Bone marrow (tissue), 2 donors: ENCODE measurements at regions not wholly inside any gene's neighbourhood (a gene's known extent, or its start where the extent isn't known, plus 50 kb on each side); places are given as distances from the start of the nearest gene placed in this dataset.
"Not testable (repeated sequence)": the region's sequence is repeated elsewhere in the genome, so short reads cannot be mapped to it uniquely, and the experiment has no call there.

Experiments
- DNase-seq, 2 donors: peaks; one replicate each; lab custom pipeline; 2025; lab: John Stamatoyannopoulos, UW

- no peak for DNase-seq
These were observed 197.5 kb upstream of the ARL4C start for GRCh38 chr2:234694244-234695013.

GRCh38 chr2:234693681-234694190 is 196.9 kb upstream of the ARL4C start:
- DNase-seq, result not testable (repeated sequence)

GRCh38 chr2:234693191-234693590 is 196.3 kb upstream of the ARL4C start:
- not testable (repeated sequence) for DNase-seq

GRCh38 chr2:234691968-234692955 is 195.4 kb upstream of the ARL4C start:
- DNase-seq, result no peak

- no peak for DNase-seq
These were observed 194.3 kb upstream of the ARL4C start for GRCh38 chr2:234691214-234691575.

- no peak for DNase-seq
These were observed 193.8 kb upstream of the ARL4C start for GRCh38 chr2:234690569-234691213.

DNA sequence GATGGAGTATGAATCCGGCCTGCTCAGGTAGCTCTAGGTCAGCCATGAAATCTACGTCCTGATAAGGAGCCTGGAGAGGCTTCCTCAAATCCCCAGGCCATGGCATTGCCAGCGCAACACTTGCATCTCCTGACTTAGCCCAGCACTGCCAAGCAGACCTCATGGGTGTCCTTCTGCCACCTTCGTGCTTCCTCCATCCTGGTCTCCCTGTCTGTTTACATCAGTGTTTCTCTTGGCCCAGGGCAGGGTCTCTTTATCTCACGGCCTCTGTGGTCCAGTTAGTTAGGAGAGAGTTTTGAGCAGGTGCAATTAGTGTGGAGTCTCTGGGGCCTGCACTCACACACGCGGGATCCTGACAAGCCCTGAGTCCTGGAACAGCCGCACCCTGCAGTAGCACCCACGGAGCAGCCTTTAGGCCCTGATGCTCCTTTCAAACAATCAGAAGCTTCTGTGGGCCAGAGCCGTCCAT is 193.1 kb upstream of the ARL4C start:
- DNase-seq, result no peak

DNA sequence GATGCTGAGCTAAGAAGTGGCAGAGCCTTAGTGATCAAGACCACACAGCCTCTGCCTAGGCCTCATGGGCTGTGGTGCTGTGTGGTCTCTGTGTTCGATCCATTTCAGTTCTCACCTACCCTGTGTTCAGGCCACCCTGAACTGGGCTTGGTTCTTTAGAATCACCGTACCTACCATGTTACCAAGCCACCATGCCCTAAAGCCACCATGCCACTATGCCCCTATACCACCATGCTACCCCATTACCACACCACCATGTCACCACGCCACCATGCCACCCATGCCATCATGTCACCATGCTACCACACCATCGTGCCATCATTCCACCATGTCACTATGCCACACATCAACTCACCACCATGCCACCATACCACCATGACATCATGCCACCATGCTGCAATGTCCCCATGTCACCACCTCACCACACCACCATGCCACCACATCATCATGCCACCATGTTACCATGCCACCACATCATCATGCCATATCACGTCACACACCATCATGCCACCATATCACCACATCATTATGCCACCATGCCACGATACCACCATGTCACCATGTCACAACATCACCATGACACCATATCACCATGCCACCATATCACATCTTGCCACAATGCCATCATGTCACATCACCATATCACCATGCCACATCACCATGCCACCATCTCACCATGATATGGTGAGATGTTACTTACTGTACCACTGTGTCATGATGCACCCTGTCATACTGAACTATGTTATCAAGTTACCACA is 191.0 kb upstream of the ARL4C start:
- no peak for DNase-seq

DNA sequence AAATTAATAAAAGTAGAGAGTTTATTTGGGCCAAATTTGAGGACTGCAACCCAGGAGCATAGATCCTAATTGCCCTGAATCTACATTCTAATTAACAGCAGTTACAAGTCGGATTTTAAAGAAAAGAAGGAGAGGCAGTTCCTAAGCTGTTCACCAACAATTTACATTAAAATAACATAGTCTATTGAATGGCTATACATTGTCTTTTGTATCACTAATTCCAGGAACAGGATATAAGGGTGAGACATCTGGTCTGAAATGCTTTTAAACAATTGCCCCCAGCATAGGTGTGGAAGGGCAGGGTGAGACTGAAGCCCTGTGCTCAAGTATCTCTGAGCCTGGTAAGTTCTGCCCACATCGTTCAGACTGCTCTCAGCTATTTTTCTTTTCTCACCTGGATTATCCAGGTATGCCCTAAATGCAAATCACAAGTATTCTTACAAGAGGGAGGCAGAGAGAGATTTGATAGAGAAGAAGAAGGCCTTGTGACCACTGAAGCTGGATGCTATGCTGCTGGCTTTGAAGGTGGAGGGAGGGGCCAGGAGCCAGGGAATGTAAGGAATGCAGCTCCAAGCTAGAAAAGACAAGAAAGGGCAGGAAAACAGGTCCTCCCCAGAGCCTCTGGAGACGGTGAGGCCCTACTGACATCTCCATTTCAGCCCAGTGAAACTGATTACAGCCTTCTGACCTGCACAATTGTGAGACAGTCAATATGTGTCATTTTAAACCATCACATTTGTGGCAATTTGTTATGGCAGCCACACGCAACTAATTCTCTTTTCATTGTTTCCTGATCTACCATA is 189.4 kb upstream of the ARL4C start:
- DNase-seq, result no peak

DNA sequence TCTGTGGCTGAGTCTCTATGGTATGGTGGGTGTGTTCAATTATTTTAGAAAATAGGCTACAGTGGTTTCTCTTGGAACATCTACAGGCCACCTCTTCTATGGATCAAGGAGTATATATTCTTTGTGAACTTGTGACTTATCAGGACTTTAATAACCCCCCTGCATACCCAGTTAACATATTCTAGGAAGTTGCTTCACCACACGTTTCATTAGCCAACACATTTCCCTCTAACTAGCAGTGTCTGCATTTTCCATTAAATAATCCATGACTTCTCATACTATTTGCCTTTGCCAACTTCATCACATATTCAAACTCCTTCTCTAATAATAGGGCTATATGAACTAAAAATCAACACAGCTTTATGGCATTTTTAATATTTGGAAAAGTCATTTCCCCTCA is 187.6 kb upstream of the ARL4C start:
- no peak for DNase-seq

GRCh38 chr2:234683950-234684349 is 187.1 kb upstream of the ARL4C start:
- DNase-seq, result no peak

DNA sequence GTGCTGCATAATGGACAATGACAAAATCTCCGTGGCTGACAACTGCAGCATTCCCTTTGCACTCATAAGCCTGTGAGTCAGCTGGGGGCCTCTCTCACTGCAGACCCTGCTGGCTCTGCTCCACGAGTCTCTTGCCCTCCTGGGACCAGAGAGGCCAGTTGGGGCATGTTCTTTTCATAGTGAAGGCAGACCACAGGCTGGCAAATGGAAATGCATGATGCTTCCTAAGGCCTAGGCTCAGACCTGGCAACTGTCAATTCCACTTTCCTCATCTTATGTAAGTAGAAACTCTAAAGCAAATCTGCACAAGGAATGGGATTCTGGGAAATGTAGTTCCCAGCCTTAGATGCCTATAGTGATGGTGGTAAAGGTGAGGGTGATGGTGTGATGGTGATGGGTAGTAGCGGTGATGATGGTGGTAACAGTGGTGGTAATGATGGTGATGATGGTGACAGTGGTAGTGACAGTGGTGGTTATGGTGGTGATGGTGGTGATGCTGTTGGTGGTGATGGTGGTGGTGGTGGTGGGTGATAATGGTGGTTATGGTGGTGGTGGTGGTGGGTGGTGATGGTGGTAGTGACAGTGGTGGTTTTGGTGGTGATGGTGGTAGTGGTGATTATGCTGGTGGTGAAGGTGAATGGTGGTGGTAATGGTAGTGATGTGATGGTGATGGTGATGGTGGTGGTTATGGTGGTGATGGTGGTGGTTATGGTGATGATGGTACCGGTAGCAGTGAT is 185.8 kb upstream of the ARL4C start:
- no peak for DNase-seq

- DNase-seq, result no peak
These were observed 184.1 kb upstream of the ARL4C start for GRCh38 chr2:234680688-234681619.

DNA sequence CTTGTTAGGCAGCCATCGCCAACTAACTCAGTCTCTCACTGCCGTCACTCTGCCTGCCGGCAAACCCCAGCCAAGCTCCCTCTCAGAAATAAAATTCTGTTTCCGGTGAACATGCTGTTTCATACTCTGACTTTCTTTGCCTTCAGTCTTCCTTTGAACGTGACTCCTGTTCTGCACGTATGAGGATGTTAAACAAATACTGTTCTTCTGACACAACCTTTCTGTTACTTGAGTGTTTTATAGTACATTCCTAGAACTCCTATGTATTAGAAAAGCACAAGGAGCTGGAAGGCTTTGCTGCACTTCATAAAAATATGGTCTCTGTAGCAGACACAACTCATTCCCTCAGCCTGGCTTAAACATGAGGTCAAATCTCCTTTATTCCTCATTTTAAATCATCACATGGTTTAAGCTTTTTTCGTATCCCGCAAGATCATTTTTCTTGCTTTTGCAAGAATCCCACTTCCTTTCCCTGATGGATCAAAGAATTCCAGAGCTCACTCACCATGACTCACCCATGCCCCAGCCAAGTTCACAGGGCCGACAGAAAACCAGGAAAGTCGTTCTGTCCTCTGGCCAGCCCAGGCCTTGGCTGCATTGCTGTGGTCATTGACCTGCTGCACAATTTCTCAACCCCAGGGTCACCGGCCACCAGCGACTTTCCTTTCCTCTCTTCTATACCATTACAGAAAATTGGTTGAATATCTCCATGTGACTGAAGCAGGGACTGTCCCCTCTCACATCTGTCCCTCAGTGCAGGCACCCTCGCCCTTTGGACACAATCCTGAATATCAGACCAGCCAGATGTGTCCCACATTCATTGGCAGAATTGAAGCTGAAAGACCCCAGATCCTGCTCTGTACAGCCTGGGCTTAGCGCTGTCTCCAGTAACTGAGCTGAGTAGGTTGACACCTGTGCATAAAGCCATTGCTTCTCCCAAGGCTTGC is 183.1 kb upstream of the ARL4C start:
- DNase-seq, result no peak

DNA sequence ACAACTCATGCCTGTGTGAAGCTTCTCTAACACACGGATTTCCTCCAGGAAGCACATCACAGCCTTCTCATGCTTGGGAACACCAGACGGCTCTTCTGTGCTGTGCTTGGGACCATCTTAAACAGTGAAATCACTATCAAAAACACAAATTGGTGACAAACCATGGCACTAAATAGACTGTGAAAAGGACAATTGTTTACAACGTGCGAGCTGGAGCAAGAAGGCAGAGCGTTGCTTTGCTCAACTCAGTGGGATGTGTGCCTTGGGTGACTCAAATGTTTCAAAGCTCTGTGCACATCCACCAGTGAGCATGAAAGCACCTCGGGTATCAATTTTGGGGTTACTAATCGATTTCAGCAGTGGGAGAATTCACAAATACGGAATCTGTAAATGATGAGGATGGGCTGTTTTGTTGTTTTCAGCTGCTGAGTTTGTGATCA is 182.4 kb upstream of the ARL4C start:
- no peak for DNase-seq

- no peak for DNase-seq
These were observed 181.8 kb upstream of the ARL4C start for GRCh38 chr2:234678711-234679110.

DNA sequence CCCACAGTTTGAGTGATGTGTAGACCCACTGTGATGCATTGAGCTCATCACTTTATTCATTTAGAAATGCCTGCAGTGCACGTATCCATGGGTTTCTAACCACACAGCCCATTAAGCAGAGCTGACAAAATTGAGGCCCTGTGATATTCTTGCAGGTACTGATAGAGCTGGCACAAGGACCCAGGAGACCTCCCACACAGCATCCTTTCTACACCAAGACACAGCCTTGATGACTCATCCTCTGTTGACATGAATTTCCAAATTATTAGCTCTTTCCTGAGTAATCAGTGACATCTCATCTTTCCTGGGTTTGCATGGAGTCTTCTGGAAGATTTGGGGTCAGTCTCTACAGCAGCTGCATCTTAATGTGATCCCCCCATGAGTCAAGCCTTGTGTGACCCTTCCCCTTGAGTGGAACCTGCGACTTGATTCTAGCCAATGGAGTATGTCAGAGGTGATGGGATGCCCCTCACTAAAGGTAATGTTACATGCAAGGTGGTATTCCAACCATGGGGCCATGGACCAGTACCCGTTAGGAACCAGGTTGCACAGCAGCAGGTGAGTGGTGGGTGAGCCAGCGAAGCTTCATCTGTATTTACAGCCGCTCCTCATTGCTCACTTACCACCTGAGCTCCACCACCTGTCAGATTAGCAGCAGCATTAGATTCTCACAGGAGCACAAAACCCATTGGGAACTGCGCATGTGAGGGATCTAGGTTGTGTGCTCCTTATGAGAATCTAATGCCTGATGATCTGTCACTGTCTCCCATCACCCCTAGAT is 181.1 kb upstream of the ARL4C start:
- no peak for DNase-seq
